Panc1 (cell line): ENCODE measurements at regions not wholly inside any gene's neighbourhood (a gene's known extent, or its start where the extent isn't known, plus 50 kb on each side); places are given as distances from the start of the nearest gene placed in this dataset.

Experiments
- ATAC-seq: fragments of 200-7000 bp; cut with Tn5 transposase; 2 replicates; pipeline ENCODE4 v1.9.1; 2020; ENCODE audit warnings: mild to moderate bottlenecking, moderate library complexity
- BruUV-seq: library from RNA; stranded (reverse); fragments of 400-500 nt; replicated peaks from 2 replicates; lab custom pipeline; 2021; lab: Mats Ljungman, UMichigan
- CTCF ChIA-PET: fragments of 300-600 bp; sonication (Branson Sonifier 250); formaldehyde crosslinking; loops from one replicate; lab custom pipeline; 2022; ENCODE audit warnings: antibody characterized with exemption; lab: Charles Lee
- POLR2A ChIA-PET: fragments of 300-600 bp; sonication (Branson Sonifier 250); formaldehyde crosslinking; loops from one replicate; lab custom pipeline; 2022; ENCODE audit warnings: antibody characterized with exemption; lab: Charles Lee
- DNase-seq: peaks from one replicate; pipeline ENCODE4 v3.0.0-alpha.2; 2010; ENCODE audit warnings: low read depth, low spot score
- H3K27ac ChIP-seq: 2 replicates; pipeline ENCODE4 v1.5.1; 2011; ENCODE audit warnings: mild to moderate bottlenecking, low read length, inconsistent platforms
- H3K27me3 ChIP-seq: fragments of 200-500 bp; sonication (Bioruptor generic); 2 replicates; pipeline ENCODE4 v1.6.0; 2014; ENCODE audit warnings: low read length, inconsistent platforms; ENCODE audit not compliant: control insufficient read depth, insufficient read depth
- H3K36me3 ChIP-seq: fragments of 200-500 bp; sonication (Bioruptor generic); 2 replicates; pipeline ENCODE4 v1.5.1; 2014; ENCODE audit warnings: inconsistent platforms, mild to moderate bottlenecking, low read length, moderate library complexity; ENCODE audit not compliant: control insufficient read depth, insufficient read depth
- H3K4me1 ChIP-seq: 2 replicates; pipeline ENCODE4 v1.5.1; 2011; ENCODE audit warnings: inconsistent platforms, mild to moderate bottlenecking, low read length, moderate library complexity; ENCODE audit not compliant: control insufficient read depth, insufficient read depth
- H3K4me3 ChIP-seq, 2 experiments: 2 replicates each; pipeline ENCODE4 v1.5.1; 2011 to 2012; ENCODE audit warnings: low read depth in 2 of 2, low read length in 2 of 2, mild to moderate bottlenecking in 2 of 2, inconsistent platforms in 1 of 2, moderate library complexity in 1 of 2
- H3K9me3 ChIP-seq: fragments of 200-500 bp; sonication (Bioruptor generic); 2 replicates; pipeline ENCODE4 v1.5.1; 2014; ENCODE audit warnings: low read depth, mild to moderate bottlenecking, inconsistent platforms, low read length, moderate library complexity; ENCODE audit not compliant: control insufficient read depth, insufficient read depth
- POLR2AphosphoS5 ChIP-seq: IDR thresholded peaks from 2 replicates; pipeline ENCODE4 v1.6.1; 2012; ENCODE audit warnings: mild to moderate bottlenecking, low read depth, low read length, moderate library complexity
- SIN3A ChIP-seq: IDR thresholded peaks from 2 replicates; pipeline ENCODE4 v1.6.1; 2012; ENCODE audit warnings: low read depth, mild to moderate bottlenecking, low read length, moderate library complexity, borderline replicate concordance; ENCODE audit not compliant: insufficient read depth
- TCF7L2 ChIP-seq: IDR thresholded peaks from 2 replicates; pipeline ENCODE4 v1.6.1; 2011; ENCODE audit warnings: mild to moderate bottlenecking, low read depth, low read length, inconsistent platforms
- in situ Hi-C: cut with HindIII; loops from 2 replicates; pipeline ENCODE4 v1.10.0; 2016; ENCODE audit warnings: low sequenced_read_pairs, low pct_unique_long_range_greater_than_20kb
- intact Hi-C: fragments of 100-400 bp; cut with micrococcal nuclease; formaldehyde crosslinking; loops from one replicate; pipeline ENCODE4 v1.10.0; 2022; ENCODE audit not compliant: unreplicated experiment
- TF ChIP-seq, protein P1 (sequence below), 2 experiments: IDR thresholded peaks; 2 replicates each; pipeline ENCODE4 v1.6.1; 2011 to 2012; ENCODE audit warnings: low read depth in 2 of 2, control low read depth in 1 of 2, low read length in 1 of 2, mild to moderate bottlenecking in 1 of 2, moderate library complexity in 1 of 2; ENCODE audit not compliant: insufficient read depth in 1 of 2
- TF ChIP-seq, protein P2 (sequence below): fragments of 450-650 bp; IDR thresholded peaks from 2 replicates; pipeline ENCODE4 v1.5.1; 2017; ENCODE audit warnings: mild to moderate bottlenecking

DNA sequence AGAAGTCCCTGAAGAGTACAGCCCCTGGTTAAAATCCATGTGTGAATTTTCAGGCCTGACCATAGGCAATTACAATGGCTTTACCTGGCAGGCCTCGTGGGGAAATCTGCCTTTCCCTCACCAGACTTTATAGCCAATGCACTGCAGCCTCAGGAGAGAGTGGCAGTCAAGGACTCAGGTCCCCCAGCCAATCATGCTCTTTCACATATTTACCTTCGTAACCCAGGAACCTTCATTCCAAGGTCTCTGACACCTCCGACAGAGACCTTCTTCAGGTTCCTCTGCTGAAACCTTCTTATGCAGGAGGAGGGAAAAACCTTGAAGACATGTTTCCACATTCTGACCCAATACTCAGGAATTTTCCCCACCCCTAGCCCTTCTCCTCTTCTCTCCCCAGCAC lies 118.9 kb downstream of the FASLG start:
- BruUV-seq: no TSS peak
- no peak overlapping the region for H3K4me3 ChIP-seq
- no peaks in the 10 kb centered on the region for H3K9me3 ChIP-seq
- intact Hi-C loops (no loop called here), in situ Hi-C loops (no loop called here)
- CTCF ChIA-PET: no interaction called here
- TF ChIP-seq, protein P1, sequence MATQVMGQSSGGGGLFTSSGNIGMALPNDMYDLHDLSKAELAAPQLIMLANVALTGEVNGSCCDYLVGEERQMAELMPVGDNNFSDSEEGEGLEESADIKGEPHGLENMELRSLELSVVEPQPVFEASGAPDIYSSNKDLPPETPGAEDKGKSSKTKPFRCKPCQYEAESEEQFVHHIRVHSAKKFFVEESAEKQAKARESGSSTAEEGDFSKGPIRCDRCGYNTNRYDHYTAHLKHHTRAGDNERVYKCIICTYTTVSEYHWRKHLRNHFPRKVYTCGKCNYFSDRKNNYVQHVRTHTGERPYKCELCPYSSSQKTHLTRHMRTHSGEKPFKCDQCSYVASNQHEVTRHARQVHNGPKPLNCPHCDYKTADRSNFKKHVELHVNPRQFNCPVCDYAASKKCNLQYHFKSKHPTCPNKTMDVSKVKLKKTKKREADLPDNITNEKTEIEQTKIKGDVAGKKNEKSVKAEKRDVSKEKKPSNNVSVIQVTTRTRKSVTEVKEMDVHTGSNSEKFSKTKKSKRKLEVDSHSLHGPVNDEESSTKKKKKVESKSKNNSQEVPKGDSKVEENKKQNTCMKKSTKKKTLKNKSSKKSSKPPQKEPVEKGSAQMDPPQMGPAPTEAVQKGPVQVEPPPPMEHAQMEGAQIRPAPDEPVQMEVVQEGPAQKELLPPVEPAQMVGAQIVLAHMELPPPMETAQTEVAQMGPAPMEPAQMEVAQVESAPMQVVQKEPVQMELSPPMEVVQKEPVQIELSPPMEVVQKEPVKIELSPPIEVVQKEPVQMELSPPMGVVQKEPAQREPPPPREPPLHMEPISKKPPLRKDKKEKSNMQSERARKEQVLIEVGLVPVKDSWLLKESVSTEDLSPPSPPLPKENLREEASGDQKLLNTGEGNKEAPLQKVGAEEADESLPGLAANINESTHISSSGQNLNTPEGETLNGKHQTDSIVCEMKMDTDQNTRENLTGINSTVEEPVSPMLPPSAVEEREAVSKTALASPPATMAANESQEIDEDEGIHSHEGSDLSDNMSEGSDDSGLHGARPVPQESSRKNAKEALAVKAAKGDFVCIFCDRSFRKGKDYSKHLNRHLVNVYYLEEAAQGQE (IDR thresholded peaks at IDR 0.05; ENCODE audit: insufficient read depth in 1 of 2, low read depth in 2 of 2, low read length in 1 of 2): no peak
- TF ChIP-seq TCF7L2 (no peak), SIN3A (no peak), POLR2AphosphoS5 (no peak)
- TF ChIP-seq, protein P2, sequence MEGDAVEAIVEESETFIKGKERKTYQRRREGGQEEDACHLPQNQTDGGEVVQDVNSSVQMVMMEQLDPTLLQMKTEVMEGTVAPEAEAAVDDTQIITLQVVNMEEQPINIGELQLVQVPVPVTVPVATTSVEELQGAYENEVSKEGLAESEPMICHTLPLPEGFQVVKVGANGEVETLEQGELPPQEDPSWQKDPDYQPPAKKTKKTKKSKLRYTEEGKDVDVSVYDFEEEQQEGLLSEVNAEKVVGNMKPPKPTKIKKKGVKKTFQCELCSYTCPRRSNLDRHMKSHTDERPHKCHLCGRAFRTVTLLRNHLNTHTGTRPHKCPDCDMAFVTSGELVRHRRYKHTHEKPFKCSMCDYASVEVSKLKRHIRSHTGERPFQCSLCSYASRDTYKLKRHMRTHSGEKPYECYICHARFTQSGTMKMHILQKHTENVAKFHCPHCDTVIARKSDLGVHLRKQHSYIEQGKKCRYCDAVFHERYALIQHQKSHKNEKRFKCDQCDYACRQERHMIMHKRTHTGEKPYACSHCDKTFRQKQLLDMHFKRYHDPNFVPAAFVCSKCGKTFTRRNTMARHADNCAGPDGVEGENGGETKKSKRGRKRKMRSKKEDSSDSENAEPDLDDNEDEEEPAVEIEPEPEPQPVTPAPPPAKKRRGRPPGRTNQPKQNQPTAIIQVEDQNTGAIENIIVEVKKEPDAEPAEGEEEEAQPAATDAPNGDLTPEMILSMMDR: no peak; the same call in 1 of the 2 replicates
- H3K36me3 ChIP-seq: no peaks in the 10 kb centered on the region
- no peak overlapping the region for H3K27ac ChIP-seq
- H3K27me3 ChIP-seq: peaks cover 2% of the 10 kb centered on the region
- POLR2A ChIA-PET: no interaction called here
- DNase-seq: no peak
- ATAC-seq: no peak
- H3K4me1 ChIP-seq: no peaks in the 10 kb centered on the region

DNA sequence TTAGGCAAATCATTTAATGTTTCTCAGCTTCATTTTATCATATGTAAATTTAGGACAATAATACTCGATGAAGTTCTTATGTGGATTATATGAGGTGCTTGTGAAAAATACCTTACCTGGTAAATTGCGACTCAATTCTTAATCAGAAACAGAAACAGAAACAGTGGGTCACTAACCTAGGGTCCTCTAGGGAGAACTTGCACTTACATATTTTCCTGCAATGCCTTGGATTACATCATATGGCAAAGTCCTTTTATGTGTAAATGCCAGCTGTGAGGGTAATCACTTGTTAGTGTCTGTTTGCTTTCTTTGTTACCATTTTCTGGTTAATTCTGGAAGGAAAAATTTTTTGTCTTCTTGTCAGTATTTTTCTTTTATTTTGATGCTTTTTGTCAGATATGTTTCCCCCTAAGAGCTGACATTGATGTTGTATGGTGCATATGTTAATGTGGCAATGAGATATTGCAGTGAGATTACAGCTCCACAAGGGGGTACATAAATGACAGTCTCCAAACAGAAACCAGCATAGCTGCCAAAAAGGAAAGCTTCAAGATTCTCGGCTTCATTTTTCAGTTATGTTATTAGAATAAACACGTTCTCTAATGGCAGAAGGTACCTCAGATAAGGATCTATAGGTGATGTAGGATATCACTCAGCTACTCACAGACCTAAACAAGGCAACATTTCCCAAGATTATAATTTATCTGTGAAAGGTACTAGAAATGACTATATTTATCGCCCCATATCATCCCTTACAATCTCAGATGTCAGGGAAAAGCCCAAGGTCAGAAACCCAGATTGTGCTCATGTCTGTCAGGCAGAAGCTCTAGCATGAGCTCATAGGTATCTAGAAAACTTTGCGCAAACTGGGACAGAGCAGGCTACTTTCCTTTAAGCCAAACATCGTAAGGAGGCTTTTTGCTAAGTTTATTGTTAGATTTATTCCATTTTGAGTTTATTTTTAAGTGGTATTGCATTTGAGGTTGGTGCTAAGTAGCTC lies 119.9 kb downstream of the FASLG start:
- BruUV-seq: no TSS peak
- ChIA-PET CTCF (no interaction called here), POLR2A (no interaction called here)
- no peaks in the 10 kb centered on the region for H3K9me3 ChIP-seq
- H3K4me3 ChIP-seq: no peak overlapping the region
- no peaks in the 10 kb centered on the region for H3K4me1 ChIP-seq
- ATAC-seq (no peak), DNase-seq (no peak)
- H3K27me3 ChIP-seq: peaks cover 2% of the 10 kb centered on the region
- TF ChIP-seq, protein P1 (IDR thresholded peaks at IDR 0.05; ENCODE audit: insufficient read depth in 1 of 2, low read depth in 2 of 2, low read length in 1 of 2): no peak
- TF ChIP-seq, protein P2: no peak
- TF ChIP-seq SIN3A (no peak), POLR2AphosphoS5 (no peak), TCF7L2 (no peak)
- no peak overlapping the region for H3K27ac ChIP-seq
- intact Hi-C loops (no loop called here), in situ Hi-C loops (no loop called here)
- H3K36me3 ChIP-seq: no peaks in the 10 kb centered on the region
